ENCODE measurements at regions not wholly inside any gene's neighbourhood (a gene's known extent, or its start where the extent isn't known, plus 50 kb on each side); places are given as distances from the start of the nearest gene placed in this dataset.

DNA sequence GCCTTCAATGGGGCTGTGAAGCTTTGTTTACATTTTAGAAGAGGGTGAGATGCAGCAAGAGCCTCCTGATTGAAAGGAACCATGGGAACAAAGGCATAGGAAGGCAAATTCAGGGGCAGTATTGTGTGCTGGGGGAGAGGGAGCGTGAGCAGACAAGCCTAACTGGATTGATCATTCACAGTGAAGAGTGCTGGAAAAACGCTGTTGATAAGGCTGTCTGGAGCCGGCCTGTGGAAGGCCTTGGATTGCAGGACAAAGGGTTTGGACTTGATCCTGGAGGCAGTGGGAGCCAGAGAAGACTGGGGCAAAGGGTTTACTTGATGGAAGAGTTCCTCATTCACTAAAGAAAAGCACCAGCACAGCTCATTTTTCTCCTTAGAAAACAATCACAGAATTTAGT, 160.5 kb downstream of the PAH start:
- Histone ChIP-seq H3K4me1 (ENCODE audit: control insufficient read depth, insufficient read depth, low read length) (no peaks in the 10 kb centered on the region), H3K27ac (ENCODE audit: low read length) (no peak overlapping the region), H3K36me3 (ENCODE audit: control insufficient read depth, insufficient read depth, low read length) (no peaks in the 10 kb centered on the region), H3K9me3 (ENCODE audit: control insufficient read depth, insufficient read depth, low read length) (no peaks in the 10 kb centered on the region), H3K27me3 (ENCODE audit: control insufficient read depth, insufficient read depth, low read length) (no peaks in the 10 kb centered on the region), H3K4me3 (ENCODE audit: low read length) (no peak overlapping the region)
- WGBS (ENCODE audit: insufficient coverage, insufficient read length): no CpG with 5 or more reads among the region's 3 CpGs
- no peak for DNase-seq (ENCODE audit: low read depth, low spot score)

DNA sequence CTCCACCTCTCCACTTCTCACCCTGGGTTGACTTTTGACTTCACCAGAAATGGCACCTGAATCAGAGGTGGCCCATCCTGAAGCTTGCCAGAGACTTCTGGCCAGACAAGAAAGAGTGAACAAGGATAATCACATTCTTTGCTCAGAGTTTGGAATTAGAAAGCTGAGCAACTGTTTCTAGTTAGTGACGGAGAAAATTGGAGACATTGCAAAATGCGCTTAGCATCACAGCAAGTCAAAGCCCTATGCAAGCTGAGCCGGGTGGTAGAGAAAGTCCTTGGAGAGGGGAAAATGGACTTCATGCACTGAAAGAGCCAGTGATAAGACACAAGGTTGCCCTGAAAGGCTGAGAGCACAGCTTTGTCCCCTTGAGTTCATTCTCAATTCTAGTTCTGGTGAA, 161.8 kb downstream of the PAH start:
- Histone ChIP-seq H3K27me3 (ENCODE audit: control insufficient read depth, insufficient read depth, low read length) (no peaks in the 10 kb centered on the region), H3K4me3 (ENCODE audit: low read length) (no peak overlapping the region), H3K4me1 (ENCODE audit: control insufficient read depth, insufficient read depth, low read length) (no peaks in the 10 kb centered on the region), H3K9me3 (ENCODE audit: control insufficient read depth, insufficient read depth, low read length) (no peaks in the 10 kb centered on the region), H3K36me3 (ENCODE audit: control insufficient read depth, insufficient read depth, low read length) (no peaks in the 10 kb centered on the region), H3K27ac (ENCODE audit: low read length) (no peak overlapping the region)
- no peak for DNase-seq (ENCODE audit: low read depth, low spot score)
- WGBS (ENCODE audit: insufficient coverage, insufficient read length): no CpG with 5 or more reads among the region's 3 CpGs

DNA sequence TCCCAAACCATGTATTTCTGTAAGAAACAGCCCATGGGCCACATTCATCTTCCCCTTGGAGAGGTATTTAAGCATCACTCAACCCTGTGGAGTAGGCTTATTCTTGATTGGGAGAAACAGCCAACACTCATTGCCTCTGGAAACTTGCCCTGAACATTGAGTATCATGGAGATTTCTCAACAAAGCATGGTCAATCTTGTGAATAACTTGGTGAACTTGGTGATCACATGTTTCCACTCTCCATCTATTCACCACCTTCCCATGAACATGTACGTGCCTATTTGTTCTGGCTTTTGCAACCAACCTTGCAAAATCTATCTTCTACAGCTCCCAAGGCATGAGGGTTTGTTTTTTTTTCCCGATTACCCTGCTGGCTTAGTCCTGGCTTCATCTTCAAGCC, 163.2 kb downstream of the PAH start:
- Histone ChIP-seq H3K36me3 (ENCODE audit: control insufficient read depth, insufficient read depth, low read length) (no peaks in the 10 kb centered on the region), H3K27me3 (ENCODE audit: control insufficient read depth, insufficient read depth, low read length) (no peaks in the 10 kb centered on the region), H3K4me1 (ENCODE audit: control insufficient read depth, insufficient read depth, low read length) (no peaks in the 10 kb centered on the region), H3K27ac (ENCODE audit: low read length) (no peak overlapping the region), H3K4me3 (ENCODE audit: low read length) (no peak overlapping the region), H3K9me3 (ENCODE audit: control insufficient read depth, insufficient read depth, low read length) (no peaks in the 10 kb centered on the region)
- WGBS (ENCODE audit: insufficient coverage, insufficient read length): no CpG with 5 or more reads among the region's 2 CpGs
- no peak for DNase-seq (ENCODE audit: low read depth, low spot score)

DNA sequence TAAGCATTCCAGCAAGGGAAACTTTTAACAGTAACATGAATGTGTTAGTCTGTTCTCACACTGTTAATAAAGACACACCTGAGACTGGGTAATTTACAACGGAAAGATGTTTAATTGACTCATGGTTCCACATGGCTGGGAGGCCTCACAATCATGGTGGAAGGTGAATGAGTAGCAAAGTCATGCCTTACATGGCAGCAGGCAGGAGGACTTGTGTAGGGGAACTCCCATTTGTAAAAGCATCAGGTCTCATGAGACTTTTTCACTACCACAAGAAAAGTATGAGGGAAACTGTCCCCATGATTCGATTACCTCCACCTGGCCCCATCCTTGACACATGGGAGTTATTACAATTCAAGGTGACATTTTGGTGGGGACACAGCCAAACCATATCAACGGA, 168.3 kb downstream of the PAH start:
- WGBS (ENCODE audit: insufficient coverage, insufficient read length): no CpG with 5 or more reads among the region's 3 CpGs

DNA sequence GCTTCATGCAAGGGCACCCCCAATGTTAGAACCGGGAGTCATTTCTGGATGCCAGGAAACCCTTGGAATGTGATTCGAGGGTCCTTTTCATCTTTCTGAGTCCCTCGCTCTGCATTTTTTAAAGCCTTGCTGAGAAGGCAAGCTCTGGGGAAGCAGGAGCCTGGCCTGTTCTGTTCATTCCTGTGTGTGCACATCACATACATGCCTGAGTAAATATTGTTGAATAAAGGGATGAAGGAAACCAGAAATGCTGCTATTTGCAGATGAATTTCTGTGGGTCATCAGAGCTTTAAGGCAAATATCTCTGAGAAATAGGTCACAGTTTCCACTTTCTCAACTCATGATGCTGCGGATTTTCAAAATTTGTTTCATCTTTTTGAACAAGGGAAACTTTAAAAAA, 170.1 kb downstream of the PAH start:
- Histone ChIP-seq H3K27me3 (ENCODE audit: control insufficient read depth, insufficient read depth, low read length) (no peaks in the 10 kb centered on the region), H3K27ac (ENCODE audit: low read length) (no peak overlapping the region), H3K36me3 (ENCODE audit: control insufficient read depth, insufficient read depth, low read length) (no peaks in the 10 kb centered on the region), H3K4me1 (ENCODE audit: control insufficient read depth, insufficient read depth, low read length) (no peaks in the 10 kb centered on the region), H3K9me3 (ENCODE audit: control insufficient read depth, insufficient read depth, low read length) (no peaks in the 10 kb centered on the region), H3K4me3 (ENCODE audit: low read length) (no peak overlapping the region)
- WGBS (ENCODE audit: insufficient coverage, insufficient read length): no CpG with 5 or more reads among the region's 4 CpGs
- DNase-seq (ENCODE audit: low read depth, low spot score): no peak

More for the DNA sequence above, 168.3 kb downstream of the PAH start:
- DNase-seq (ENCODE audit: low read depth, low spot score): no peak
- Histone ChIP-seq H3K27me3 (ENCODE audit: control insufficient read depth, insufficient read depth, low read length) (no peaks in the 10 kb centered on the region), H3K4me1 (ENCODE audit: control insufficient read depth, insufficient read depth, low read length) (no peaks in the 10 kb centered on the region), H3K9me3 (ENCODE audit: control insufficient read depth, insufficient read depth, low read length) (no peaks in the 10 kb centered on the region), H3K4me3 (ENCODE audit: low read length) (no peak overlapping the region), H3K36me3 (ENCODE audit: control insufficient read depth, insufficient read depth, low read length) (no peaks in the 10 kb centered on the region), H3K27ac (ENCODE audit: low read length) (no peak overlapping the region)

DNA sequence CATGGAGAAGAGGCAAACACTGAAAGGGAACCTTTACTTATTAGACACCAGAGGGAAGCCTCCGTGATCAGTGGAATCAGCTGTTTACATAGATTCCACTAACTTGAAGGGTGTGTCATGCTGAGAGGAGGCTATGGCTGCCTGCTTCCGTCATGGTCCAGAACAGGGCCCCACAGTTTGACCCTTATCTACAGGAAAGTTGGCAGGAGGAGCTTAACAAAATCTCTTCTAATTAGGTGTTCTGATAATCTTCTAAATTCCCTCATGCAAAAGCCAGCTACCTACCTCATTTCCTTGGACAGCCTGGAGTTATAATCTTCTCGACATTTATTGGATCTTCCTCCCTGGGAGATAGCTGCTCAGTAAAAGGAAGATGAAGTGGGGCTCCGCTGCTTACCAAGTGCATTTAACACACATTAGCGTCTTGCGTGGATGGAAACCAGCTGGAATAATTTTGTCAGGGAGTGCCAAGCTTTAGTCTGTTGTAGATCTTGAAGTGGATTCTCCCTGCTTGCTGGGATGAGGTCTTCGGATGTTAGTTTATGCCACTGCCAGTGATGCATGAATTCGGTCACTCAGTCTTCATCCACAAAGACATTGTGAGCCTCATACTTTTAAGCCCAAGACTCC, 171.0 kb downstream of the PAH start:
- Histone ChIP-seq H3K27me3 (ENCODE audit: control insufficient read depth, insufficient read depth, low read length) (no peaks in the 10 kb centered on the region), H3K36me3 (ENCODE audit: control insufficient read depth, insufficient read depth, low read length) (no peaks in the 10 kb centered on the region), H3K4me3 (ENCODE audit: low read length) (no peak overlapping the region), H3K27ac (ENCODE audit: low read length) (no peak overlapping the region), H3K4me1 (ENCODE audit: control insufficient read depth, insufficient read depth, low read length) (no peaks in the 10 kb centered on the region), H3K9me3 (ENCODE audit: control insufficient read depth, insufficient read depth, low read length) (no peaks in the 10 kb centered on the region)
- no CpG with 5 or more reads among the region's 8 CpGs for whole genome bisulfite sequencing (ENCODE audit: insufficient coverage, insufficient read length)
- DNase-seq (ENCODE audit: low read depth, low spot score): no peak

DNA sequence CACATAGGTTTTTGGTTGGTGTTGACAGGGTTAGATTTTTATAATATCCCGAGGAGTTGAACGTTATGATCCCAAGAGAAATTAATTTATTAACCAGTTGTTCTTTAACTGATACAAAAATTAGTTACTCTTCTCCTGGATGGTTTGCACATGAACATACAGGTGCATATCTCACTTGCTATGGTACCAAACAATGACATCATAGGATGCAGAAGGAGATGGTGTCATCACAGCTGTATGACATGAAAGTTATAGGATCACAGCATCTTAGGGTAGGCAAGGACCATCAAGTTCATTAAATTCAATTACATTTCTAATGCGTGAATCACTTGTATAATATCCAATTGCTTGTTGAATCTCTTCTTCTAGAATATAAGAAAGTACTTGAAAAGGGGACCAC, 175.8 kb downstream of the PAH start:
- WGBS (ENCODE audit: insufficient coverage, insufficient read length): no CpG with 5 or more reads among the region's 3 CpGs
- no peak for DNase-seq (ENCODE audit: low read depth, low spot score)
- H3K4me3 ChIP-seq (ENCODE audit: low read length): no peak overlapping the region
- no peaks in the 10 kb centered on the region for H3K9me3 ChIP-seq (ENCODE audit: control insufficient read depth, insufficient read depth, low read length)
- H3K36me3 ChIP-seq (ENCODE audit: control insufficient read depth, insufficient read depth, low read length): no peaks in the 10 kb centered on the region
- no peaks in the 10 kb centered on the region for H3K4me1 ChIP-seq (ENCODE audit: control insufficient read depth, insufficient read depth, low read length)
- no peak overlapping the region for H3K27ac ChIP-seq (ENCODE audit: low read length)
- H3K27me3 ChIP-seq (ENCODE audit: control insufficient read depth, insufficient read depth, low read length): no peaks in the 10 kb centered on the region

DNA sequence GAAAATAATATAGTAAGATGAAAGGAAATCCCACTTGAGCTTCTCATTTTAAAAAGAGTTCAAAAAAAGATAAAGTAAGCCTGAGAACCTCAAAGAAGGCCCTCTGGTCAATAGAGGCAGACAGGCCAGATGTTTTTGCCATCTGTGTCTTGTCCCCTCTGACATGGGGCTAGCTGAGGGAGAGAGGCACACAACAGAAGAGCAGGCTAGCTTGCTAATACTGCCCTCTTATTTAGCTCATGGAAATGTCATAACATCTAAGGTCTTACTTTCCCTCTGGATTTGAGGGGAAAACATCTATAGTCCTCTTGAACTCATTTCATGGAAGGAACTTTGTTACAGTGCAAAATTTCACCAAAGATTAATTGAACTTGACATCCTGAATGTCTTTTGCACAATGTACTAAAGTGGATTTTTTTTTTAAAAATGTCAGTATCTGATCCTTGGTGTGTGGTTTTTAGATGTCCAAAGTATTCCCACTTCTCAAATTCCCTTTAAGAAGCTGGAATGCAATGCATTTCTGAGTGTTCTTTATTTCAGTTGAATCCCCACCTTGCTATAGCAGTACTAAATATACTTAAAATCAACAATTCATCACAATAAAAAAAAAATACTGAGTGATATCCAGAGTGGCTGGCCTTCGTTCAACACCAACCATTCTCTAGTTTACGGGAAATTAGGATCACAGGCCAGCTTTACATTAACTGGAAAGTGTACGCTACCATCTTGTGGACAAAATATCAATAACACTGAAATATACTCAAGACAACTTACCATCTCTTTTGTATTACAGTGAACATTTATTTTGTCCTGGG, 176.7 kb downstream of the PAH start:
- Histone ChIP-seq H3K36me3 (ENCODE audit: control insufficient read depth, insufficient read depth, low read length) (no peaks in the 10 kb centered on the region), H3K4me3 (ENCODE audit: low read length) (no peak overlapping the region), H3K27ac (ENCODE audit: low read length) (no peak overlapping the region), H3K9me3 (ENCODE audit: control insufficient read depth, insufficient read depth, low read length) (no peaks in the 10 kb centered on the region), H3K27me3 (ENCODE audit: control insufficient read depth, insufficient read depth, low read length) (no peaks in the 10 kb centered on the region), H3K4me1 (ENCODE audit: control insufficient read depth, insufficient read depth, low read length) (no peaks in the 10 kb centered on the region)
- WGBS (ENCODE audit: insufficient coverage, insufficient read length): no CpG with 5 or more reads among the region's 3 CpGs
- no peak for DNase-seq (ENCODE audit: low read depth, low spot score)

DNA sequence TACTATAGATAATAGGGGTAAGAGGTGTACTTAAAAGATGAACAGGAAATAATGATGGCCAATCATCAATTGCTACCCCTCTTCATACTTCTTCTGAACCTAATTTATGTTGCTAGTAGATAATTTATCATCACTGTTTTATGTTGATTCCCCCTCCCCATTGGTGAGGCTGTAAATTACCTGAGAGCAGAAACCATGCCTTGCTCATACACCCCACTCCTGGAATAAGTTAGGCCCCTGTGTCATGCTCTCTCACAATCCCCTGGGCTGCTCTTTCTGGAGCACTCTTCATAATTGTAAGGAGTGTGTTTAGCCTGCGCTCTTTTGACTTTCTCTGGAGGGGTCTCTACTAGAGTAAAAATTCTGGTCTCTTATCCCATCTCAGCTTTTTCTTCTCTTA, 180.7 kb downstream of the PAH start:
- H3K27ac ChIP-seq (ENCODE audit: low read length): no peak overlapping the region
- H3K36me3 ChIP-seq (ENCODE audit: control insufficient read depth, insufficient read depth, low read length): no peaks in the 10 kb centered on the region
- no peak overlapping the region for H3K4me3 ChIP-seq (ENCODE audit: low read length)
- no peak for DNase-seq (ENCODE audit: low read depth, low spot score)
- WGBS (ENCODE audit: insufficient coverage, insufficient read length): no CpG with 5 or more reads among the region's 1 CpG
- H3K27me3 ChIP-seq (ENCODE audit: control insufficient read depth, insufficient read depth, low read length): no peaks in the 10 kb centered on the region
- no peaks in the 10 kb centered on the region for H3K9me3 ChIP-seq (ENCODE audit: control insufficient read depth, insufficient read depth, low read length)
- no peaks in the 10 kb centered on the region for H3K4me1 ChIP-seq (ENCODE audit: control insufficient read depth, insufficient read depth, low read length)

DNA sequence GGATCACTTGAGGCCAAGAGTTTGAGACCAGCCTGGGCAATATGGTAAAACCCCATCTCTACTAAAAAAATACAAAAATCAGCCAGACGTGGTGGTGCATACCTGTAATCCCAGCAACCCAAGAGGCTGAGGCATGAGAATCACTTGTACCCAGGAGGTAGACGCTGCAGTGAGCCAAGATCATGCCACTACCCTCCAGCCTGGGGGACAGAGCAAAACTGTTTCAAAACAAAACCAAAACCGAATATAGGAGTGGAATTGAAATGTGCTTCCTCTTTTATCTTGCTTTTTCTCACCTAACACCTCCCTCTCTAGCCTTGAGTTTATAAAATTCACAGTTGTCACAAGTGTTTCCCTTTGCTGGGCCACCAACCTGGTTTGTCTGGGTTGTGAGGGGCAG, 181.9 kb downstream of the PAH start:
- Histone ChIP-seq H3K9me3 (ENCODE audit: control insufficient read depth, insufficient read depth, low read length) (no peaks in the 10 kb centered on the region), H3K36me3 (ENCODE audit: control insufficient read depth, insufficient read depth, low read length) (no peaks in the 10 kb centered on the region), H3K4me1 (ENCODE audit: control insufficient read depth, insufficient read depth, low read length) (no peaks in the 10 kb centered on the region), H3K27ac (ENCODE audit: low read length) (no peak overlapping the region), H3K4me3 (ENCODE audit: low read length) (no peak overlapping the region), H3K27me3 (ENCODE audit: control insufficient read depth, insufficient read depth, low read length) (no peaks in the 10 kb centered on the region)
- no CpG with 5 or more reads among the region's 3 CpGs for WGBS (ENCODE audit: insufficient coverage, insufficient read length)
- no peak for DNase-seq (ENCODE audit: low read depth, low spot score)

DNA sequence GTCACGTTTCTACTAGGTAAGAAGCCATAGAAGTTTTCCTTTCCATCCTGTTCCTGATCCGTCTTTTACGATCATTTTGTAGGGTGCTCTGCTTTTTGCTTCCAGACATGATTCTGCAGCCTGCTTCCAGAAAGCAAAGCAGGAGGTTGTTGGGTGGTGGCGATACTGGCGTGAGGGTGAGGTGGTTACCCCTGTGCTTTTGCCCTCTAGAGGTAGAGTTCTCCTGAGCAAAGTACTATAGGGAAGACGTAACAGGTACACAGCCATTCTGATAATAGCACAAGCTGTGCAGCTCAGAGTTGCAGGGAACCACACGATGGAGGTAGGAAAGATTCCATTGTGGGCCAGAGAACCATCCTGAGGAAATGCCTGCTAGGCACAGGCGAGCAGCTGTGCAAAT, 186.0 kb downstream of the PAH start:
- H3K9me3 ChIP-seq (ENCODE audit: control insufficient read depth, insufficient read depth, low read length): no peaks in the 10 kb centered on the region
- H3K4me1 ChIP-seq (ENCODE audit: control insufficient read depth, insufficient read depth, low read length): no peaks in the 10 kb centered on the region
- no peak for DNase-seq (ENCODE audit: low read depth, low spot score)
- H3K4me3 ChIP-seq (ENCODE audit: low read length): no peak overlapping the region
- no CpG with 5 or more reads among the region's 8 CpGs for WGBS (ENCODE audit: insufficient coverage, insufficient read length)
- H3K27me3 ChIP-seq (ENCODE audit: control insufficient read depth, insufficient read depth, low read length): no peaks in the 10 kb centered on the region
- no peaks in the 10 kb centered on the region for H3K36me3 ChIP-seq (ENCODE audit: control insufficient read depth, insufficient read depth, low read length)
- H3K27ac ChIP-seq (ENCODE audit: low read length): no peak overlapping the region
